ENCODE measurements at regions not wholly inside any gene's neighbourhood (a gene's known extent, or its start where the extent isn't known, plus 50 kb on each side); places are given as distances from the start of the nearest gene placed in this dataset.

DNA sequence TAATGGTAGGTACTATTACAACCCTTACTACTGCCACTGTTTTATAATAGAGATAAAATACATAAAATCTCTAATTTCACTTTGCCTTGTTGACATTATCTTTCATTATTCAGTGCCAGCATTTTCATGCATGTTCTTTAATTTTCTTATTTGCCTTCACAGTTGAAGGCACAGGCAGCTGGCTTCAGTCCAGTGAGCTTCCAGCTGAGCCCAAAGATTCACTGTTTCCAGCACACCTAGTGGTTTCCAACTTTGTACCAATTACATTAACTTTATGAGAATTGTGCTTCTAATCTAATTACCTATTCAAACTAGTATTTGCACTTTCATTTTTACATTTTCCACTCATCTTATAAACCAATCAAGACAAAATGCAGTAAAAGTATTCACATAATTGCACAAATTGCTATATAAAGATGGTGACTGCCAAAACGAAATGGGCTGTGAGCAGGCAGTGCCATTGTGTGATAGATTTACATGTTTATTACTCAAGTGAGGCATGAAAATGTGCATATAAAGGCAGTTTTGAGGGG, 228.3 kb downstream of the MFSD1 start:
- no peak for DNase-seq
- Mint-ChIP-seq H3K27me3 (no peaks in the 10 kb centered on the region), H3K27ac (no peak overlapping the region), H3K4me3 (no peak overlapping the region), H3K9me3 (peaks cover 6% of the 10 kb centered on the region), H3K36me3 (ENCODE audit: low read depth) (no peaks in the 10 kb centered on the region), H3K4me1 (ENCODE audit: low read depth) (no peaks in the 10 kb centered on the region)
- ATAC-seq: no peak
- ChIA-PET CTCF (no interaction called here), POLR2A (no interaction called here)
- intact Hi-C loops (cut with micrococcal nuclease): no loop called here
- TF ChIP-seq CTCF (IDR thresholded peaks at IDR 0.05): no peak

- CTCF ChIA-PET: no interaction called here
- intact Hi-C loops (cut with micrococcal nuclease): no loop called here
- DNase-seq (no peak), ATAC-seq (no peak)
- POLR2A ChIA-PET: no interaction called here
- H3K27ac Mint-ChIP-seq: no peak overlapping the region
- peaks cover 6% of the 10 kb centered on the region for H3K9me3 Mint-ChIP-seq
- H3K27me3 Mint-ChIP-seq: no peaks in the 10 kb centered on the region
- H3K4me1 Mint-ChIP-seq (ENCODE audit: low read depth): no peaks in the 10 kb centered on the region
- H3K4me3 Mint-ChIP-seq: no peak overlapping the region
- H3K36me3 Mint-ChIP-seq (ENCODE audit: low read depth): no peaks in the 10 kb centered on the region
- no peak for TF ChIP-seq CTCF (IDR thresholded peaks at IDR 0.05)
Measured at GRCh38 chr3:159030886-159031679, 229.2 kb downstream of the MFSD1 start.

- ChIA-PET POLR2A (no interaction called here), CTCF (no interaction called here)
- ATAC-seq (no peak), DNase-seq (no peak)
- no peaks in the 10 kb centered on the region for H3K27me3 Mint-ChIP-seq
- no peak overlapping the region for H3K27ac Mint-ChIP-seq
- intact Hi-C loops (cut with micrococcal nuclease): no loop called here
- peaks cover 6% of the 10 kb centered on the region for H3K9me3 Mint-ChIP-seq
- H3K36me3 Mint-ChIP-seq (ENCODE audit: low read depth): no peaks in the 10 kb centered on the region
- no peak overlapping the region for H3K4me3 Mint-ChIP-seq
- no peak for TF ChIP-seq CTCF (IDR thresholded peaks at IDR 0.05)
- no peaks in the 10 kb centered on the region for H3K4me1 Mint-ChIP-seq (ENCODE audit: low read depth)
Measured at GRCh38 chr3:159032311-159032710, 230.5 kb downstream of the MFSD1 start.

GRCh38 chr3:159038405-159038804, 236.6 kb downstream of the MFSD1 start:
- H3K27me3 Mint-ChIP-seq: peaks cover 2% of the 10 kb centered on the region
- H3K27ac Mint-ChIP-seq: no peak overlapping the region
- intact Hi-C loops (cut with micrococcal nuclease): no loop called here
- DNase-seq (no peak), ATAC-seq (no peak)
- H3K9me3 Mint-ChIP-seq: peaks cover 4% of the 10 kb centered on the region
- H3K36me3 Mint-ChIP-seq (ENCODE audit: low read depth): no peaks in the 10 kb centered on the region
- CTCF ChIA-PET: interaction anchor here (0.9 kb wide), 1 partner anchor 253 kb away, joined by 3 read pairs; no protein-coding TSS in a partner anchor
- no peaks in the 10 kb centered on the region for H3K4me1 Mint-ChIP-seq (ENCODE audit: low read depth)
- TF ChIP-seq CTCF (IDR thresholded peaks at IDR 0.05): no peak
- no peak overlapping the region for H3K4me3 Mint-ChIP-seq
- POLR2A ChIA-PET: interaction anchor here (0.6 kb wide), 1 partner anchor 14 kb away, joined by 3 read pairs; no protein-coding TSS in a partner anchor

DNA sequence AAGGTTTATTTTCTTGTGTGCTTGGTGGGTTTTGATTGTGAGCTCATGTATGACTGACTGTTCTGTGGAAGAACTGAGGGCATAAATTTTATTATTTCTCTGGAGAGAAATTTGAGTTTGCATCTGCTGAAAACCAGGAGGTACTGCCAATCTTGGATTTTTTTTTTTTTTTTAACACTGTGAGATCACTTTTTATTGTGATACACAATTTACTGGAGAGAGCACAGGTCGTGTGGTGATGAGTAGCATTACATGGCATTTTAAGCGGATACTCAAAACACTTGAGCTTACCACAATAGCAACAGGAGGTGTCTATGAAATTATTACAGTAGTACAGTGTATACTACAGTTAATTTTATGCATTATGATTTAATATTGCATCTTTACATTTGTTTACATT, 237.4 kb downstream of the MFSD1 start:
- H3K4me3 Mint-ChIP-seq: no peak overlapping the region
- POLR2A ChIA-PET: no interaction called here
- TF ChIP-seq CTCF (IDR thresholded peaks at IDR 0.05): no peak
- no peak for DNase-seq
- intact Hi-C loops (cut with micrococcal nuclease): no loop called here
- CTCF ChIA-PET: no interaction called here
- no peak for ATAC-seq
- H3K27ac Mint-ChIP-seq: no peak overlapping the region
- H3K9me3 Mint-ChIP-seq: peaks cover 4% of the 10 kb centered on the region
- no peaks in the 10 kb centered on the region for H3K4me1 Mint-ChIP-seq (ENCODE audit: low read depth)
- peaks cover 2% of the 10 kb centered on the region for H3K27me3 Mint-ChIP-seq
- no peaks in the 10 kb centered on the region for H3K36me3 Mint-ChIP-seq (ENCODE audit: low read depth)
